ENCODE measurements at regions not wholly inside any gene's neighbourhood (a gene's known extent, or its start where the extent isn't known, plus 50 kb on each side); places are given as distances from the start of the nearest gene placed in this dataset.
"Not testable (repeated sequence)": the region's sequence is repeated elsewhere in the genome, so short reads cannot be mapped to it uniquely, and the experiment has no call there.

DNA sequence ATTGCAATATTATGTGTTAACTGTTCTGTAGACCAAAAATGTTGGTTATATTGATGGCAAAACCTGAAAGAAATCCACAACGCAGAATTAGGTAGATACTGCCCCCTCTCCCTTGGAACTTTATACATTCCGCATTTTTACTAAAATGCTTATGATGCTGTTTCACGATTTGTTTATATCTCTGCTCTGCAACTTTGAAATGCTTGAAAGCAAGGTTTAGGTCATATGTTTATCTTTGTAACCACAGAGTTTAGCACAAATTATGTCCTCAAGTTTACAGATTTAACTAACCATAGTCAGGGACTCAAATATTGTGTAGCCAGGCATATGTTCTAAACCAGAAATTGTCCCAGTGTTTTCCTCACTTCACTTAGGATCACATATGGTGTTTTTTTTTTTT, 66.1 kb upstream of the H2AZ1 start:
- H3K4me1 ChIP-seq (ENCODE audit: control insufficient read depth, insufficient read depth, low read length): no peaks in the 10 kb centered on the region
- no peaks in the 10 kb centered on the region for H3K27me3 ChIP-seq (ENCODE audit: control insufficient read depth, insufficient read depth, low read length)
- H3K4me3 ChIP-seq (ENCODE audit: low read length): no peak overlapping the region
- H3K36me3 ChIP-seq (ENCODE audit: control insufficient read depth, insufficient read depth, low read length): no peaks in the 10 kb centered on the region
- H3K9ac ChIP-seq (ENCODE audit: low read length): no peak overlapping the region
- no peak overlapping the region for H3K27ac ChIP-seq (ENCODE audit: low read depth, low read length)

DNA sequence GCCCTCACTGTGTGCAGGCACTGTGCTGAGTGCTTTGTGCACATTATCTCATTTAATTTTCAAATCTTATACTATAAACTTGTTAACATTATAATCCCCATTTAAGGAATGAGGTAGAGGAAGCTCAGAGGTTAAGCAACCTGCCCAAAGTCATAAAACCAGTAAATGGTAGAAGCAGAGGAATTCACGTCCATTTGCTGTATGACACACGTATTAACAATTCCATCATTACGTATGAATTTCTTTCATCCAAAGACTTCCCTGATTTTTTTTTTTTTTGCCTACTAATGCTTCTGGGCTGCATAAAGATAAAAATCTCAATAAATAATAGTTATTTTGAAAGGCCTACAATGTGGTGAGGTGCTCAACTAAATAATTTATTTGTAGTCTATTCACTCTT, 64.5 kb upstream of the H2AZ1 start:
- Histone ChIP-seq H3K36me3 (ENCODE audit: control insufficient read depth, insufficient read depth, low read length) (no peaks in the 10 kb centered on the region), H3K9ac (ENCODE audit: low read length) (no peak overlapping the region), H3K27ac (ENCODE audit: low read depth, low read length) (no peak overlapping the region), H3K27me3 (ENCODE audit: control insufficient read depth, insufficient read depth, low read length) (no peaks in the 10 kb centered on the region), H3K4me1 (ENCODE audit: control insufficient read depth, insufficient read depth, low read length) (no peaks in the 10 kb centered on the region), H3K4me3 (ENCODE audit: low read length) (no peak overlapping the region)

DNA sequence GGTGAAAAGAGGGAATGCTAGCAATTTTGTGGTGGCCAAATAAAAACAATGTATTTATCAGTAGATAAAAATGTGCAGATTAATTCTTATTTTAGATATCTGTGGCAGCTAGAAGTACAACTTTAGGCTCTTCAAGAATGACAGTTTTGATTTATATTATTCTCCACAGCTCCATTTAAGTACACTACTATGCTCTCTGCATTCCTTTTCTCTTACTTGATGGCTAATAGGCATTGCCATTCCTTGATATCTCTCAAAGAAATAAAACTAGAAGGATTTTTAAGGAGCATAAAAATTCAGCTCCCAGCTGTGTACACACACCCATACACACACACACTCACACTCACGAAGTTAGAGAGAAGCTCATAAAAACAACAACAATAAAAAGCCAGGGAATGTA, 59.4 kb upstream of the H2AZ1 start:
- no peak overlapping the region for H3K9ac ChIP-seq (ENCODE audit: low read length)
- no peak overlapping the region for H3K4me3 ChIP-seq (ENCODE audit: low read length)
- H3K27me3 ChIP-seq (ENCODE audit: control insufficient read depth, insufficient read depth, low read length): no peaks in the 10 kb centered on the region
- H3K27ac ChIP-seq (ENCODE audit: low read depth, low read length): no peak overlapping the region
- H3K36me3 ChIP-seq (ENCODE audit: control insufficient read depth, insufficient read depth, low read length): no peaks in the 10 kb centered on the region
- H3K4me1 ChIP-seq (ENCODE audit: control insufficient read depth, insufficient read depth, low read length): no peaks in the 10 kb centered on the region

DNA sequence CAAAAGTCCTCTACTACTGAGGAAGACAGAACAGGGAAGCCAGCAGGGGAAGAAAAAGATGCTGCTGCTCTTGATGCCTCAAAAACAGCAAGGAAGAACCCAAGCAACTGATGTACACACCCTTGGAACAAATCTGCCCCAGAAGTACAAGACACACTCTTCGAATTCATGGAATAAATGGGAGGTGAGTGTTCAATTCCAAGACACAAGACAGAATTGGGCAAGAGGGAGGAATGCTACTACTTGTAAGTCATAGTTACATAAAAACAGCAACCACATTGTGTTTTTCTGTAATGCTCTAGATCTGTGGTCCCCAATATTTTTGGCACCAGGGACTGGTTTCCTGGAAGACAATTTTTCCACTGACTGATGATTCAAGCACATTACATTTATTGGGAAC, 58.0 kb upstream of the H2AZ1 start:
- H3K27me3 ChIP-seq (ENCODE audit: control insufficient read depth, insufficient read depth, low read length): no peaks in the 10 kb centered on the region
- H3K9ac ChIP-seq (ENCODE audit: low read length): no peak overlapping the region
- H3K36me3 ChIP-seq (ENCODE audit: control insufficient read depth, insufficient read depth, low read length): no peaks in the 10 kb centered on the region
- H3K27ac ChIP-seq (ENCODE audit: low read depth, low read length): no peak overlapping the region
- H3K4me1 ChIP-seq (ENCODE audit: control insufficient read depth, insufficient read depth, low read length): no peaks in the 10 kb centered on the region
- no peak overlapping the region for H3K4me3 ChIP-seq (ENCODE audit: low read length)

DNA sequence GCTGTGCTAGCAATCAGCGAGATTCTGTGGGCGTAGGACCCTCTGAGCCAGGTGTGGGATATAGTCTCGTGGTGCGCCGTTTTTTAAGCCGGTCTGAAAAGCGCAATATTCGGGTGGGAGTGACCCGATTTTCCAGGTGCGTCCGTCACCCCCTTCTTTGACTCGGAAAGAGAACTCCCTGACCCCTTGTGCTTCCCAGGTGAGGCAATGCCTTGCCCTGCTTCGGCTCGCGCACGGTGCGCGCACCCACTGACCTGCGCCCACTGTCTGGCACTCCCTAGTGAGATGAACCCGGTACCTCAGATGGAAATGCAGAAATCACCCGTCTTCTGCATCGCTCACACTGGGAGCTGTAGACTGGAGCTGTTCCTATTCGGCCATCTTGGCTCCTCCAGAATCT, 56.1 kb upstream of the H2AZ1 start:
- not testable (repeated sequence) for H3K27ac ChIP-seq (ENCODE audit: low read depth, low read length); H3K36me3 ChIP-seq (ENCODE audit: control insufficient read depth, insufficient read depth, low read length); H3K4me1 ChIP-seq (ENCODE audit: control insufficient read depth, insufficient read depth, low read length); H3K4me3 ChIP-seq (ENCODE audit: low read length); H3K27me3 ChIP-seq (ENCODE audit: control insufficient read depth, insufficient read depth, low read length); H3K9ac ChIP-seq (ENCODE audit: low read length)

Measured in rectal smooth muscle tissue (tissue), 1 donor.